SK-N-SH (cell line): ENCODE measurements at regions not wholly inside any gene's neighbourhood (a gene's known extent, or its start where the extent isn't known, plus 50 kb on each side); places are given as distances from the start of the nearest gene placed in this dataset.

ENCODE experiments used
- CTCF ChIA-PET: fragments of 300-600, 350-600 bp; formaldehyde crosslinking; extraction: SDS; loops from one replicate; lab custom pipeline; 2021; lab: Yijun Ruan, JAX
- POLR2A ChIA-PET: fragments of 350-600 bp; sonication (Branson Sonifier 250); formaldehyde crosslinking; extraction: SDS; loops from one replicate; lab custom pipeline; 2020; ENCODE audit warnings: antibody characterized with exemption, inconsistent platforms; lab: Yijun Ruan, JAX
- DNase-seq: peaks from one replicate; pipeline ENCODE4 v3.0.0; 2012
- H2AFZ ChIP-seq: fragments of 200-600 bp; sonication (generic); 2 replicates; pipeline ENCODE4 v1.8.1; 2016; ENCODE audit warnings: antibody characterized with exemption, mild to moderate bottlenecking, low read depth
- H3F3A ChIP-seq: fragments of 200-600 bp; sonication (generic); replicated peaks from 2 replicates; pipeline ENCODE3; 2016; ENCODE audit warnings: antibody characterized with exemption, mild to moderate bottlenecking; ENCODE audit not compliant: insufficient read depth
- H3K27ac ChIP-seq, 2 experiments: fragments of 200-500 bp in 1 of 2; fragments of 200-600 bp in 1 of 2; sonication (Bioruptor generic) in 1 of 2; sonication (generic), shearing (Covaris generic) in 1 of 2; 2 replicates each; pipeline versions ENCODE4 v1.5.1 to v1.6.1; 2014 to 2016; ENCODE audit warnings: low read depth in 2 of 2, inconsistent platforms in 1 of 2, low read length in 1 of 2, mild to moderate bottlenecking in 1 of 2, mixed read lengths in 1 of 2
- H3K27me3 ChIP-seq: fragments of 200-600 bp; sonication (generic), shearing (Covaris generic); 2 replicates; pipeline ENCODE4 v1.6.1; 2016; ENCODE audit warnings: mixed run types; ENCODE audit not compliant: insufficient read depth
- H3K36me3 ChIP-seq, 2 experiments: fragments of 200-500 bp in 1 of 2; fragments of 200-600 bp in 1 of 2; sonication (Bioruptor generic) in 1 of 2; sonication (generic) in 1 of 2; replicated peaks in 1 of 2; 2 replicates each; pipeline versions ENCODE3 to v1.5.1; 2014 to 2016; ENCODE audit warnings: low read length in 1 of 2, mild to moderate bottlenecking in 1 of 2; ENCODE audit not compliant: insufficient read depth in 2 of 2, control insufficient read depth in 1 of 2
- H3K4me1 ChIP-seq, 2 experiments: fragments of 200-500 bp in 1 of 2; fragments of 200-600 bp in 1 of 2; sonication (Bioruptor generic) in 1 of 2; sonication (generic), shearing (Covaris generic) in 1 of 2; 2 replicates each; pipeline versions ENCODE4 v1.5.1 to v1.6.1; 2014 to 2016; ENCODE audit warnings: low read depth in 1 of 2, low read length in 1 of 2, mixed run types in 1 of 2; ENCODE audit not compliant: insufficient read depth in 2 of 2, control insufficient read depth in 1 of 2
- H3K4me2 ChIP-seq: fragments of 200-600 bp; sonication (generic), shearing (Covaris generic); 2 replicates; pipeline ENCODE4 v1.6.1; 2017; ENCODE audit warnings: mixed run types
- H3K4me3 ChIP-seq, 2 experiments: fragments of 200-500 bp in 1 of 2; fragments of 200-600 bp in 1 of 2; sonication (Bioruptor generic) in 1 of 2; sonication (generic), shearing (Covaris generic) in 1 of 2; 2 replicates each; pipeline versions ENCODE4 v1.5.1 to v1.8.1; 2014 to 2016; ENCODE audit warnings: low read depth in 2 of 2, inconsistent platforms in 1 of 2, low read length in 1 of 2, mild to moderate bottlenecking in 1 of 2, mixed read lengths in 1 of 2, moderate library complexity in 1 of 2
- H3K79me2 ChIP-seq: fragments of 200-600 bp; sonication (generic); 2 replicates; pipeline ENCODE4 v1.8.1; 2017; ENCODE audit warnings: mild to moderate bottlenecking; ENCODE audit not compliant: insufficient read depth
- H3K9ac ChIP-seq: fragments of 200-600 bp; sonication (generic); 2 replicates; pipeline ENCODE4 v1.6.1; 2017; ENCODE audit warnings: mixed run types
- H3K9me2 ChIP-seq: fragments of 200-600 bp; sonication (generic); 2 replicates; pipeline ENCODE4 v1.6.1; 2017; ENCODE audit warnings: mixed run types
- H3K9me3 ChIP-seq: fragments of 200-600 bp; sonication (generic); 2 replicates; pipeline ENCODE4 v1.6.1; 2017; ENCODE audit warnings: mixed run types, mild to moderate bottlenecking, moderate library complexity
- H4K20me1 ChIP-seq: fragments of 200-600 bp; sonication (generic); 2 replicates; pipeline ENCODE4 v1.6.1; 2017; ENCODE audit warnings: mild to moderate bottlenecking, mixed run types; ENCODE audit not compliant: insufficient read depth
- ELF1 ChIP-seq: IDR thresholded peaks from 2 replicates; pipeline ENCODE4 v1.4.0; 2012
- EP300 ChIP-seq, 2 experiments: IDR thresholded peaks; 2 replicates each; pipeline versions ENCODE4 v1.4.0 to v1.6.1; 2012; ENCODE audit warnings: borderline replicate concordance in 1 of 2, low read depth in 1 of 2, low read length in 1 of 2
- EZH2phosphoT487 ChIP-seq: fragments of 200-600 bp; sonication (generic); IDR thresholded peaks from 2 replicates; pipeline ENCODE4 v1.6.1; 2017; ENCODE audit warnings: low read depth, mixed run types, mild to moderate bottlenecking, antibody characterized with exemption, moderate library complexity, borderline replicate concordance
- FOXJ3 ChIP-seq: sonication (generic); formaldehyde crosslinking; IDR thresholded peaks from 2 replicates; pipeline ENCODE4 v1.5.1; 2020; ENCODE audit warnings: mild to moderate bottlenecking, missing genetic modification reagents
- FOXM1 ChIP-seq: IDR thresholded peaks from 2 replicates; pipeline ENCODE4 v1.4.0; 2012; ENCODE audit warnings: low read depth, mild to moderate bottlenecking
- JUND ChIP-seq: IDR thresholded peaks from 2 replicates; pipeline ENCODE4 v1.4.0; 2012
- MEF2A ChIP-seq: IDR thresholded peaks from 2 replicates; pipeline ENCODE4 v1.4.0; 2012; ENCODE audit warnings: low read depth, borderline replicate concordance
- MXI1 ChIP-seq: IDR thresholded peaks from 2 replicates; pipeline ENCODE4 v1.6.1; 2012; ENCODE audit warnings: mild to moderate bottlenecking, low read depth, low read length, improper control_type of control experiment
- NFIC ChIP-seq: IDR thresholded peaks from 2 replicates; pipeline ENCODE4 v1.4.0; 2012; ENCODE audit warnings: borderline replicate concordance
- RCOR1 ChIP-seq: fragments of 150-350 bp; IDR thresholded peaks from 2 replicates; pipeline ENCODE4 v1.6.1; 2017; ENCODE audit warnings: antibody characterized with exemption, low read length
- RFX5 ChIP-seq: IDR thresholded peaks from 2 replicates; pipeline ENCODE4 v1.6.1; 2012; ENCODE audit warnings: mild to moderate bottlenecking, improper control_type of control experiment, low read length
- RXRA ChIP-seq: IDR thresholded peaks from 2 replicates; pipeline ENCODE4 v1.4.0; 2012; ENCODE audit warnings: low read depth, mild to moderate bottlenecking, borderline replicate concordance
- TAF1 ChIP-seq: IDR thresholded peaks from 2 replicates; pipeline ENCODE4 v1.6.1; 2012; ENCODE audit warnings: low read depth, mild to moderate bottlenecking, low read length, moderate library complexity, borderline replicate concordance
- TCF12 ChIP-seq: IDR thresholded peaks from 2 replicates; pipeline ENCODE4 v1.4.0; 2012
- TEAD4 ChIP-seq: IDR thresholded peaks from 2 replicates; pipeline ENCODE4 v1.4.0; 2012; ENCODE audit warnings: mild to moderate bottlenecking, borderline replicate concordance; ENCODE audit not compliant: insufficient read depth
- WGBS: methylation state at CpG from one replicate; pipeline ENCODE4 v1.1.6; 2017; ENCODE audit warnings: low lambda C conversion rate; 5-methylcytosine and 5-hydroxymethylcytosine counted together
- TF ChIP-seq, protein P1 (sequence below): fragments of 200-600 bp; sonication (generic); IDR thresholded peaks from 2 replicates; pipeline ENCODE4 v1.6.1; 2017; ENCODE audit warnings: antibody characterized with exemption, mild to moderate bottlenecking, moderate library complexity
- TF ChIP-seq, protein P2 (sequence below): IDR thresholded peaks from 2 replicates; pipeline ENCODE4; 2012
- TF ChIP-seq, protein P3 (sequence below): IDR thresholded peaks from 2 replicates; pipeline ENCODE4 v1.4.0; 2012; ENCODE audit warnings: low read depth, borderline replicate concordance
- TF ChIP-seq, protein P4 (sequence below): IDR thresholded peaks from 2 replicates; pipeline ENCODE4 v1.4.0; 2012; ENCODE audit warnings: low read depth
- TF ChIP-seq, protein P5 (sequence below): fragments of 150-350 bp; IDR thresholded peaks from 2 replicates; pipeline ENCODE4 v1.6.1; 2017; ENCODE audit warnings: antibody characterized with exemption, low read length, low read depth, borderline replicate concordance
- TF ChIP-seq, protein P6 (sequence below): IDR thresholded peaks from 2 replicates; pipeline ENCODE4 v1.4.0; 2012; ENCODE audit warnings: low read depth, borderline replicate concordance

DNA sequence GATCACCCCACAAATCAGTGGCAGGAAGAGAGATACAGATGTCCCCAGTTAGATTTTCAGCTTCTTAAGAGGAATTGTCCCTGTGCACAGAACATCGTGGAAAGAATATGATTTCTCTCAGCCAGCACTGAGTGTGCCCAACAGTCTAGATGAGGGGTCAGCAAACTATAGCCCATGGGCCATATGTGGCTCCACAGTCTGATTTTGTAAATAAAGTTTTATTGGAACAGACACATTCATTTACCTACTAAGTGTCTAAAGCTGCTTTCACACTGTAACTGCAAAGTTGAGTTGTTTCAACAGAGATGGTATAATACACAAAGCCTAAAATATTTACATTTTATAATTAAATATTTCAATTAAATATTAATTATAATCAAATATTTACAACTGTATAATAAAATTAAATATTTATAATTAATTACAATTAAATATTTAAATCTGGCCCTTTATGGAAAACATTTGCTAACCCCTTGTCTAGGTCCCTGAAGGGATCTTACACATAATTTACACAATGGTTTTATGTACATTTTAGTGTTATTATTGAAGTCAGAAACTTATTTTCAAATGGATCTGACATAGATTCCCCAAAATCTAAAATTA is 407.6 kb downstream of the PTPRU start (continued):
- TF ChIP-seq, protein P1, sequence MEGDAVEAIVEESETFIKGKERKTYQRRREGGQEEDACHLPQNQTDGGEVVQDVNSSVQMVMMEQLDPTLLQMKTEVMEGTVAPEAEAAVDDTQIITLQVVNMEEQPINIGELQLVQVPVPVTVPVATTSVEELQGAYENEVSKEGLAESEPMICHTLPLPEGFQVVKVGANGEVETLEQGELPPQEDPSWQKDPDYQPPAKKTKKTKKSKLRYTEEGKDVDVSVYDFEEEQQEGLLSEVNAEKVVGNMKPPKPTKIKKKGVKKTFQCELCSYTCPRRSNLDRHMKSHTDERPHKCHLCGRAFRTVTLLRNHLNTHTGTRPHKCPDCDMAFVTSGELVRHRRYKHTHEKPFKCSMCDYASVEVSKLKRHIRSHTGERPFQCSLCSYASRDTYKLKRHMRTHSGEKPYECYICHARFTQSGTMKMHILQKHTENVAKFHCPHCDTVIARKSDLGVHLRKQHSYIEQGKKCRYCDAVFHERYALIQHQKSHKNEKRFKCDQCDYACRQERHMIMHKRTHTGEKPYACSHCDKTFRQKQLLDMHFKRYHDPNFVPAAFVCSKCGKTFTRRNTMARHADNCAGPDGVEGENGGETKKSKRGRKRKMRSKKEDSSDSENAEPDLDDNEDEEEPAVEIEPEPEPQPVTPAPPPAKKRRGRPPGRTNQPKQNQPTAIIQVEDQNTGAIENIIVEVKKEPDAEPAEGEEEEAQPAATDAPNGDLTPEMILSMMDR = no peak
- TF ChIP-seq JUND (no peak), RFX5 (no peak)

DNA sequence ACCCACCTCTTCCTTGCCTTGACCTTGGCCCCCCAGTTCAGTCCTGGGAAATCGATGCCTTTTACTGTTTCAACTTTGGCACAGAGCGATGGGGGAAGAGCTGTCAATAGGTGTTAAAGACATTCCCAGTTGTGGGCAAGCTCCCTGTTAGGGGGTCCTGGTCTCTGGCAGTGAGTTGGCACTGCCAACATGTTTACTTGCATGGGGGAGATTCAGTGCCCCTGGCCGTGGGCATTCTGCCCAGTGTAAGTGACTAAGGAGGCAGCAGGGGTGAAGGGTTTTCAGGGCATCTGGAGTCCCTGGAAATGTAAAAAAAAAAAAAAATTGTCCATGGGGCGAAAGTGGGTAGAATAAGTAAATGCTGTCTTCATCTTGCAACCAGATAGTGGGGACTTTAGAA is 407.0 kb downstream of the PTPRU start:
- Histone ChIP-seq H2AFZ (no peak overlapping the region), H3K79me2 (no peaks in the 10 kb centered on the region), H3F3A (no peaks in the 10 kb centered on the region), H3K4me1 (peaks cover 4% of the 10 kb centered on the region in 2 experiments; a peak in 2 of 4 replicates), H3K4me3 (no peak overlapping the region), H3K36me3 (no peaks in the 10 kb centered on the region), H3K9me3 (no peaks in the 10 kb centered on the region), H3K27me3 (no peaks in the 10 kb centered on the region; the same call in 1 of the 2 replicates), H3K27ac (no peak overlapping the region; a peak in 1 of 4 replicates), H3K4me2 (no peak overlapping the region), H4K20me1 (no peaks in the 10 kb centered on the region), H3K9ac (no peak overlapping the region), H3K9me2 (no peaks in the 10 kb centered on the region)
- DNase-seq = no peak
- 58% methylated on average over 4 of the region's 4 CpGs for whole genome bisulfite sequencing
- POLR2A ChIA-PET = no interaction called here
- TF ChIP-seq, protein P2, sequence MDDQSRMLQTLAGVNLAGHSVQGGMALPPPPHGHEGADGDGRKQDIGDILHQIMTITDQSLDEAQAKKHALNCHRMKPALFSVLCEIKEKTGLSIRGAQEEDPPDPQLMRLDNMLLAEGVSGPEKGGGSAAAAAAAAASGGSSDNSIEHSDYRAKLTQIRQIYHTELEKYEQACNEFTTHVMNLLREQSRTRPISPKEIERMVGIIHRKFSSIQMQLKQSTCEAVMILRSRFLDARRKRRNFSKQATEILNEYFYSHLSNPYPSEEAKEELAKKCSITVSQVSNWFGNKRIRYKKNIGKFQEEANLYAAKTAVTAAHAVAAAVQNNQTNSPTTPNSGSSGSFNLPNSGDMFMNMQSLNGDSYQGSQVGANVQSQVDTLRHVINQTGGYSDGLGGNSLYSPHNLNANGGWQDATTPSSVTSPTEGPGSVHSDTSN = no peak
- TF ChIP-seq ELF1 (no peak), MXI1 (no peak), JUND (no peak), RXRA (no peak), EZH2phosphoT487 (no peak), RCOR1 (no peak), TCF12 (no peak), EP300 (IDR thresholded peaks at IDR 0.05; ENCODE audit: borderline replicate concordance in 1 of 2, low read depth in 1 of 2, low read length in 1 of 2) (no peak), TAF1 (no peak), FOXJ3 (CRISPR knock-in tag) (no peak), TEAD4 (no peak), MEF2A (no peak), FOXM1 (no peak), RFX5 (no peak), NFIC (no peak)
- TF ChIP-seq, protein P3, sequence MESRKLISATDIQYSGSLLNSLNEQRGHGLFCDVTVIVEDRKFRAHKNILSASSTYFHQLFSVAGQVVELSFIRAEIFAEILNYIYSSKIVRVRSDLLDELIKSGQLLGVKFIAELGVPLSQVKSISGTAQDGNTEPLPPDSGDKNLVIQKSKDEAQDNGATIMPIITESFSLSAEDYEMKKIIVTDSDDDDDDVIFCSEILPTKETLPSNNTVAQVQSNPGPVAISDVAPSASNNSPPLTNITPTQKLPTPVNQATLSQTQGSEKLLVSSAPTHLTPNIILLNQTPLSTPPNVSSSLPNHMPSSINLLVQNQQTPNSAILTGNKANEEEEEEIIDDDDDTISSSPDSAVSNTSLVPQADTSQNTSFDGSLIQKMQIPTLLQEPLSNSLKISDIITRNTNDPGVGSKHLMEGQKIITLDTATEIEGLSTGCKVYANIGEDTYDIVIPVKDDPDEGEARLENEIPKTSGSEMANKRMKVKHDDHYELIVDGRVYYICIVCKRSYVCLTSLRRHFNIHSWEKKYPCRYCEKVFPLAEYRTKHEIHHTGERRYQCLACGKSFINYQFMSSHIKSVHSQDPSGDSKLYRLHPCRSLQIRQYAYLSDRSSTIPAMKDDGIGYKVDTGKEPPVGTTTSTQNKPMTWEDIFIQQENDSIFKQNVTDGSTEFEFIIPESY = no peak
- TF ChIP-seq, protein P4, sequence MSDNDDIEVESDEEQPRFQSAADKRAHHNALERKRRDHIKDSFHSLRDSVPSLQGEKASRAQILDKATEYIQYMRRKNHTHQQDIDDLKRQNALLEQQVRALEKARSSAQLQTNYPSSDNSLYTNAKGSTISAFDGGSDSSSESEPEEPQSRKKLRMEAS = no peak
- TF ChIP-seq, protein P5, sequence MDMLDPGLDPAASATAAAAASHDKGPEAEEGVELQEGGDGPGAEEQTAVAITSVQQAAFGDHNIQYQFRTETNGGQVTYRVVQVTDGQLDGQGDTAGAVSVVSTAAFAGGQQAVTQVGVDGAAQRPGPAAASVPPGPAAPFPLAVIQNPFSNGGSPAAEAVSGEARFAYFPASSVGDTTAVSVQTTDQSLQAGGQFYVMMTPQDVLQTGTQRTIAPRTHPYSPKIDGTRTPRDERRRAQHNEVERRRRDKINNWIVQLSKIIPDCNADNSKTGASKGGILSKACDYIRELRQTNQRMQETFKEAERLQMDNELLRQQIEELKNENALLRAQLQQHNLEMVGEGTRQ = no peak
- TF ChIP-seq, protein P6, sequence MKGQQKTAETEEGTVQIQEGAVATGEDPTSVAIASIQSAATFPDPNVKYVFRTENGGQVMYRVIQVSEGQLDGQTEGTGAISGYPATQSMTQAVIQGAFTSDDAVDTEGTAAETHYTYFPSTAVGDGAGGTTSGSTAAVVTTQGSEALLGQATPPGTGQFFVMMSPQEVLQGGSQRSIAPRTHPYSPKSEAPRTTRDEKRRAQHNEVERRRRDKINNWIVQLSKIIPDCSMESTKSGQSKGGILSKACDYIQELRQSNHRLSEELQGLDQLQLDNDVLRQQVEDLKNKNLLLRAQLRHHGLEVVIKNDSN = no peak
- CTCF ChIA-PET = interaction anchor here (1.0 to 2.4 kb wide), 2 partner anchors 18 to 39 kb away, joined by 3 to 7 read pairs; no protein-coding TSS in a partner anchor
